Urothelium cell line (cell line): ENCODE measurements at regions not wholly inside any gene's neighbourhood (a gene's known extent, or its start where the extent isn't known, plus 50 kb on each side); places are given as distances from the start of the nearest gene placed in this dataset.

Experiments
- DNase-seq: peaks from one replicate; pipeline ENCODE4 v3.0.0; 2011; ENCODE audit warnings: low spot score, mixed read lengths
- FAIRE-seq: peaks from 2 replicates; lab custom pipeline; 2011; peaks lifted over from hg19 to GRCh38; lab: Jason Lieb, UNC

DNA sequence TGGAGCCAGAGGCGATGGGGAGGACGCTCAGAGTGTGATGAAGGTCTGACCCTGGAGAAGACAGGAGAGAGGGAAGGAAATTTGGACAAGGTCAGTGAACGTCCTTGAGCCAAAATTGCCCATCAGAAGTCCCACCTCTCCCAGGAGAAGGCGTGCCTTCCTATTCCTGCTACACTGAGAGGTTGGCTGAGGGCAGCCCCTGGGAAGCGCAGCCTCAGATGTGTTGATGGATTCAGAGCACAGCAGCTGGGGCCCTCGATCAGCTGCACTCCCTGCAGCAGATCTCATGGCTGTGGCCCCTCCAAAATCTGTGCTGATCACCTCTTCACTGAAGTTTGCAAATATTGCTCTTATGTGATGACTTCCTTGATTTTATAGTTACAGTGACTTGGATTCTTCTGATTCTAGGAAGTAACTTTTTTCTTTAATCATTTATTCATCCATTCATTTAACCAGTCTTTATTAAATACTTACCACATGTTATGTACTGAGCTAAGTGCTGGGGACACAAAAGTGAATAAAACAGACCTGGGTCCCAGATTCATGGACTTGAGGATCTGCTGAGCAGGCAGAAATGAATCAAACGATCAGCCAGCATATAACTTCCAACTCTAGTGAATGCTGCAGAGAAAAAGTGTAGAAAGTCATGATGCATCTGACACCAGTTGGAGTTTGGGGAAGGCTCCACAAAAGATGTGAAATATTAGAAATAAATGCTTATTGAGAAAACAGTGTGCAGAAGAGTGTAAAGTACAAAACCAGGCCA lies 69.6 kb upstream of the ARMC2 start:
- no peak for FAIRE-seq

GRCh38 chr6:108779536-108780275 lies 68.5 kb upstream of the ARMC2 start:
- no peak for DNase-seq
- no peak for FAIRE-seq

More for the DNA sequence above, 69.6 kb upstream of the ARMC2 start:
- no peak for DNase-seq

GRCh38 chr6:108780784-108781183 lies 67.4 kb upstream of the ARMC2 start:
- FAIRE-seq (no peak), DNase-seq (no peak)

GRCh38 chr6:108781419-108782100 lies 66.7 kb upstream of the ARMC2 start:
- no peak for DNase-seq
- no peak for FAIRE-seq

- FAIRE-seq (no peak), DNase-seq (peak; percentile 86)
Measured at GRCh38 chr6:108782179-108783041, 65.8 kb upstream of the ARMC2 start.

- FAIRE-seq (no peak), DNase-seq (no peak)
Measured at GRCh38 chr6:108785653-108786052, 62.6 kb upstream of the ARMC2 start.

GRCh38 chr6:108788416-108788815 lies 59.8 kb upstream of the ARMC2 start:
- FAIRE-seq (no peak), DNase-seq (no peak)

DNA sequence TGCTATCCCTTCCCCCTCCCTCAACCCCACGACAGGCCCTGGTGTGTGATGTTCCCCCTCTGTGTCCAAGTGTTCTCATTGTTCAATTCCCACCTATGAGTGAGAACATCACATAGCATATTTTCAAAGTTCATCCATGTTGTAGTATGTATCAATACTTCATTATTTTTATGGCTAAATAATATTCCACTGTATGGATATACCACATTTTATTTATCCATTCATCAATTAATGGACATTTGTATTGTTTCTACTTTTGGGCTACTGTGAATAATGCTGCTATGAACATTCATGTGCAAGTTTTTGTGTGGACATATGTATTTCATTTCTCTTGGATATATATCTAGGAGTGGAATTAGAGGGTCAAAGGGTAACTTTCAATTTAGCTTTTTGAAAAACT lies 58.7 kb upstream of the ARMC2 start:
- FAIRE-seq (no peak), DNase-seq (no peak)

- DNase-seq = no peak
- FAIRE-seq = no peak
Measured at GRCh38 chr6:108791700-108792099, 56.5 kb upstream of the ARMC2 start.

- FAIRE-seq = no peak
- DNase-seq = no peak
Measured at GRCh38 chr6:108793516-108794251, 54.5 kb upstream of the ARMC2 start.

DNA sequence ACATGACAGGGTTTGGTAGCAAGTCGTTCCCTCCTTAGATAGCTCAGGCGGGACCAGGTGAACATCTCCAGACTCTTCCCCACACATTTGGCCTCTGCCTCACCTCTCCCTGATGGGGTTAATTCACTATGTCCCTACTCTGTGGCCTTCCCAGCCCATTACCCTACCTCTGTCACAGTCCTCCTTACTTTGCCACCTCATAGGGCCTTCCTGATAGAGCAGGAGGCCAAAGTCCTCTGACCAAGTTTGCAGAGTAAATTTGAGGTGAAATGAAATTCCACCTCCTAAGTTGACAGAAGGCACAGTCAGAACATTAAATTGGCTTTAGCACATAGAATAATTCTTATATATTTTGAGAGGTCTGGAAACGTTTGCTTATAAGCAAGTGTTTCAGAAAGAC lies 53.1 kb upstream of the ARMC2 start:
- FAIRE-seq (no peak), DNase-seq (no peak)

DNA sequence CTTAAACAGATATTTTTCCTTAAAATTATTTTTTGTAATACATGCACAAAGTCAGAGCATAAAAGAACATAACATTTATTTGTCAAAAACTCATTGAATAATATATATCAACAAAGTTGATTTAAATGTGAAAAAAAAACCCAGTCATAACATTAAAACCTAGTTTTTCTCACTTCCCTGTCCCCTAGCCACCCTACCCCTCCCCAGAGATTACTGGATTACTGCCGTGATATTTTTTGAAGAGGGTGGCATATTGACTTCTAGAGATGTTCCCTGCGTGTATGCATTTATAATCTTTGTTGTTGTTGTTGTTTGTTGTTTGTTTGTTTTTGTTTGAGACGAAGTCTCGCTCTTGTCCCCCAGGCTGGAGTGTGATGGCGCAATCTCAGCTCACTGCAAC lies 52.4 kb upstream of the ARMC2 start:
- FAIRE-seq (no peak), DNase-seq (no peak)

GRCh38 chr6:108796875-108797274 lies 51.3 kb upstream of the ARMC2 start:
- FAIRE-seq (no peak), DNase-seq (no peak)

GRCh38 chr6:108797951-108798669 lies 50.1 kb upstream of the ARMC2 start:
- FAIRE-seq = no peak
- DNase-seq = no peak
